AG04450 (cell line): ENCODE measurements at regions not wholly inside any gene's neighbourhood (a gene's known extent, or its start where the extent isn't known, plus 50 kb on each side); places are given as distances from the start of the nearest gene placed in this dataset.
"Not testable (repeated sequence)": the region's sequence is repeated elsewhere in the genome, so short reads cannot be mapped to it uniquely, and the experiment has no call there.

ENCODE experiments used
- CTCF ChIA-PET: fragments of 300-600, 350-600 bp; formaldehyde crosslinking; extraction: SDS; loops from one replicate; lab custom pipeline; 2022; ENCODE audit warnings: antibody characterized with exemption, inconsistent platforms; lab: Charles Lee
- POLR2A ChIA-PET: fragments of 350-600 bp; formaldehyde crosslinking; extraction: SDS; loops from one replicate; lab custom pipeline; 2021; ENCODE audit warnings: antibody characterized with exemption, inconsistent platforms; lab: Yijun Ruan, JAX
- DNase-seq: peaks from one replicate; pipeline ENCODE4 v3.0.0-alpha.2; 2011; ENCODE audit warnings: low read depth, low spot score
- H3K27ac ChIP-seq: one replicate; pipeline ENCODE4 v1.5.1; 2012; ENCODE audit warnings: low read depth, low read length, control low read depth
- H3K27me3 ChIP-seq: one replicate; pipeline ENCODE4 v1.6.0; 2012; ENCODE audit warnings: low read length; ENCODE audit not compliant: control insufficient read depth, insufficient read depth
- H3K4me3 ChIP-seq: 2 replicates; pipeline ENCODE4 v1.5.1; 2011; ENCODE audit warnings: mild to moderate bottlenecking, low read depth, low read length, control low read depth
- H3K9me3 ChIP-seq: 2 replicates; pipeline ENCODE4 v1.5.1; 2012; ENCODE audit warnings: low read length; ENCODE audit not compliant: control insufficient read depth, insufficient read depth
- TF ChIP-seq, protein P1 (sequence below): IDR thresholded peaks from 2 replicates; pipeline ENCODE4 v1.5.1; 2011; ENCODE audit warnings: low read depth, low read length, control low read depth, inconsistent platforms

DNA sequence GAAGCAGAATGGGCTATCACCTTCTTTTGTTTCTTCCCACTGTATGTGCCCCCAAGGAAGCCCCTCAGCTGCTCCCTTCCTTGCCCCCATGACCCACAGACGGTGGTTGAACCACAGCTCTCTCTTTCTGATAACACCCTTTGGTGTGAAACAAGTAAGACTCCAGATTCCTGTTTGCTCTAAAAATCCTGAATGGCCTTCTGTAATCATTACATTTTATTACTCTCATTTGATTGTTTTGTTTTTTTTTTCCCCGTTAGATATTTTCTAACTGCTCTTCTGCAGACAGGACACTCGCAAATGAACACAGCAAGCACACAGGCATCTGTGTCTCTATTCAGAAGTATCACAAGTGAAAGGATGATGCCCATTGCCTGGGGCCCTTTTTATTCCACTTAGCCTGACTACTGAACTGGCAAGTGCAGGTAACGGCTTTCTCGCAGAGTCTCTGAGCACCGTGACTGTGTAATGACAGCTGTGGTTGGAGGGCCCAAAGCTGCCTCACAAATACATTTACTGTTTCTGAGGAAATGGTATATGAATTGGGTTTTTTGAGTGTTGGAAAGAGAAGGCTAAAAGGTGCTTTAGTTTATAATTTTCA lies 59.3 kb downstream of the OXGR1 start:
- H3K9me3 ChIP-seq: no peaks in the 10 kb centered on the region
- no peaks in the 10 kb centered on the region for H3K27me3 ChIP-seq
- CTCF ChIA-PET: interaction anchor here (1.5 kb wide), 1 partner anchor 23 kb away, joined by 5 read pairs; no protein-coding TSS in a partner anchor
- H3K4me3 ChIP-seq: no peak overlapping the region
- no peak for DNase-seq
- no peak overlapping the region for H3K27ac ChIP-seq
- POLR2A ChIA-PET: no interaction called here
- TF ChIP-seq, protein P1, sequence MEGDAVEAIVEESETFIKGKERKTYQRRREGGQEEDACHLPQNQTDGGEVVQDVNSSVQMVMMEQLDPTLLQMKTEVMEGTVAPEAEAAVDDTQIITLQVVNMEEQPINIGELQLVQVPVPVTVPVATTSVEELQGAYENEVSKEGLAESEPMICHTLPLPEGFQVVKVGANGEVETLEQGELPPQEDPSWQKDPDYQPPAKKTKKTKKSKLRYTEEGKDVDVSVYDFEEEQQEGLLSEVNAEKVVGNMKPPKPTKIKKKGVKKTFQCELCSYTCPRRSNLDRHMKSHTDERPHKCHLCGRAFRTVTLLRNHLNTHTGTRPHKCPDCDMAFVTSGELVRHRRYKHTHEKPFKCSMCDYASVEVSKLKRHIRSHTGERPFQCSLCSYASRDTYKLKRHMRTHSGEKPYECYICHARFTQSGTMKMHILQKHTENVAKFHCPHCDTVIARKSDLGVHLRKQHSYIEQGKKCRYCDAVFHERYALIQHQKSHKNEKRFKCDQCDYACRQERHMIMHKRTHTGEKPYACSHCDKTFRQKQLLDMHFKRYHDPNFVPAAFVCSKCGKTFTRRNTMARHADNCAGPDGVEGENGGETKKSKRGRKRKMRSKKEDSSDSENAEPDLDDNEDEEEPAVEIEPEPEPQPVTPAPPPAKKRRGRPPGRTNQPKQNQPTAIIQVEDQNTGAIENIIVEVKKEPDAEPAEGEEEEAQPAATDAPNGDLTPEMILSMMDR: no peak

DNA sequence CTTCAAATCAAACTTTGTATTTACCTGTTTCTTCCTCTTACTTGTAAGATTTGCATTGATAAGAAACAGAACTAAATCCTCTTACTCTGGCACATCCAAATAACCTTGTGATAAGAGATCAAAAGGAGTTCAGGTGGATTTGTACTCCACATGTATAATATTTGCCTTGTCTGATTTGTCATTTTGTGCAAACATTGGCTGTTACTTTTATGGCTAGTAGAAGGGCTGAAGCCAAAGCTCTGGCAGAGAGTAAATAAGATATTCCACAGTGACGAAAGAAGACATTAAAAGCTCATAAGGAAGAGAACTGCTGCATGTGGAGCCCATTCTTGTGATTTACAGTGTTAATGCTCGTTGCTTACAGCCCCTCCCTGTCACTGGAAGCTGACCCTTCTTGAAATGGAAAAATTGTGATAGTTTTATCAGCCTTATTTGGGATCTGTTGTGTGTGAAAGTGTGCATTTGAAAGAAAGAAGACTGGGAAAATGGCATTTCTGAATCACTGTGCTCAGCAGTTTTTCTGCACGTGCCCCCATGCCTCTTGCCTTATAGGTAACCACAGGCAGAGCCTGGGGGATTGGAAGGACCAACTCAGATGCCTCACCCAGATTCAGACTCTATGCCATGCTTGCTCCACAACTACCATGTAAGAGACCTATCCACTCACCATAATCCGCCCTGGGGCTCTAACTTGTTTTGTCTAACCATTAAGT lies 68.2 kb downstream of the OXGR1 start:
- no peaks in the 10 kb centered on the region for H3K27me3 ChIP-seq
- CTCF ChIA-PET: no interaction called here
- no peak overlapping the region for H3K27ac ChIP-seq
- POLR2A ChIA-PET: no interaction called here
- H3K4me3 ChIP-seq: no peak overlapping the region
- TF ChIP-seq, protein P1: no peak
- DNase-seq: no peak
- no peaks in the 10 kb centered on the region for H3K9me3 ChIP-seq

DNA sequence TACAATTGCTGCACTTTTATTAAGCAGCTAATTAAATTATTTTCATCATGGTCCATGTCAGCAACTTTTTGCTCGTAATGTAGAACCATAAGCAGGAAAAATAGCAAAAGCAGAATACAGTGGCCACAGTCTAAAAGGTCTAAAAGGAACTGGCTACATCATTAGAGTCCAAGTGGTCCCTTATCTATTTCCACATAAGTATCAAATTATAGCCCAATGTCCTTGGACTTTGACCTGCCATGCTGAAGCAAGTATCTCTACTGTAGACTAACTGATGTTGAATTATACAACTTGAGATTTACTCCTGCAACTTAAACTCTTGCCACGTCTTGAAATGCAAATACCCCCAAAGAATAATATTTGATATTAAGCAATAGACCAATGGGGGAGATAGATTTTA lies 68.8 kb downstream of the OXGR1 start:
- no peak overlapping the region for H3K4me3 ChIP-seq
- H3K27me3 ChIP-seq: no peaks in the 10 kb centered on the region
- DNase-seq: no peak
- CTCF ChIA-PET: no interaction called here
- POLR2A ChIA-PET: no interaction called here
- H3K27ac ChIP-seq: no peak overlapping the region
- TF ChIP-seq, protein P1: no peak
- H3K9me3 ChIP-seq: no peaks in the 10 kb centered on the region

DNA sequence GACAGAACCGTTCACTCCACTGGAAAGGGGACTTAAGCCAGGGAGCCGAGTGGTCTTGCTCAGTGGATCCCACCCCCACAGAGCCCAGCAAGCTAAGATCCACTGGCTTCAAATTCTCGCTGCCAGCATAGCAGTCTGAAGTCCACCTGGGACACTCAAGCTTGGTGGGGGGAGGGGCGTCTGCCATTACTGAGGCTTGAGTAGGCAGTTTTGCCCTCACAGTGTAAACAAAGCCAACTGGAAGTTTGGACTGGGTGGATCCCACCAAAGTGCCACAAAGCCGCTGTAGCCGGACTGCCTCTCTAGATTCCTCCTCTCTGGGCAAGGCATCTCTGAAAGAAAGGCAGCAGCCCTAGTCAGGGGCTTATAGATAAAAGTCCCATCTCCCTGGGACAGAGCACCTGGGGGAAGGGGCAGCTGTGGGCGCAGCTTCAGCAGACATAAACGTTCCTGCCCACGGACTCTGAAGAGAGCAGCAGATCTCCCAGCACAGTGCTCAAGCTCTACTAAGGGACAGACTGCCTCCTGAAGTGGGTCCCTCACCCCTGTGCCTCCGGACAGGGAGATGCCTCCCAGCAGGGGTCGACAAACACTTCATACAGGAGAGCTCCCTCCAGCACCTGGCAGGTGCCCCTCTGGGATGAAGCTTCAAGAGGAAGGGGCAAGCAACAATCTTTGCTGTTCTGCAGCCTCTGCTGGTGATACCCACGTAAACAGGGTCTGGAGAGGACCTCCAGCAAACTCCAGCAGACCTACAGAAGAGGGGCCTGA lies 75.2 kb downstream of the OXGR1 start:
- H3K9me3 ChIP-seq, H3K4me3 ChIP-seq, H3K27ac ChIP-seq, H3K27me3 ChIP-seq, CTCF ChIA-PET, POLR2A ChIA-PET, DNase-seq: not testable (repeated sequence)

DNA sequence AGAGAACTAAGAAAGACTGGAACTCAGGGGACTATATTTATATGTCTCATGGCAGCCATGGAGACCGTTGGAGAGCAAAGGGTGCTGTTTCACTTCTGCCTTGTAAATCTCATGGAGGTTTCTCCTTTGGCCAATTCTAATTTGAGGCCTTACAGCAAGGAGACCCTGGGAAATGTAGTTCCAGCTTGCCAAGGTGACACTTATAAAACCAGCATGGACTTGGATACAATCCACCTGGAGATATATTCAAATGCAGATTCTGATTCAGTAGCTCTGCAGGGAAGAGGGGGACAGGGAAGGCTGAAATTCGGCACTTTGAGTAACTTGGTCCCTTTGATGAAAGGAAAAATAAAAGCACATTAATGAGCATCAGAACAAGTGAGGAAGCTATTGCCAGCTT lies 90.0 kb downstream of the OXGR1 start:
- CTCF ChIA-PET: no interaction called here

More for the DNA sequence above, 90.0 kb downstream of the OXGR1 start:
- H3K4me3 ChIP-seq: no peak overlapping the region
- H3K27me3 ChIP-seq: no peaks in the 10 kb centered on the region
- H3K9me3 ChIP-seq: no peaks in the 10 kb centered on the region
- no peak for DNase-seq
- POLR2A ChIA-PET: no interaction called here
- H3K27ac ChIP-seq: no peak overlapping the region
- TF ChIP-seq, protein P1: no peak
